Peyer's patch (tissue), 4 donors: ENCODE measurements at regions not wholly inside any gene's neighbourhood (a gene's known extent, or its start where the extent isn't known, plus 50 kb on each side); places are given as distances from the start of the nearest gene placed in this dataset.

Experiments used
- DNase-seq, 3 donors: peaks; one replicate each; pipeline ENCODE4 v3.0.0-alpha.2; 2017 to 2019
- H3K27ac ChIP-seq, 4 donors: fragments of 200-600 bp; sonication (generic); one replicate each; pipeline ENCODE4 v1.5.1; 2016 to 2019
- H3K27me3 ChIP-seq, 2 donors: fragments of 200-600 bp; sonication (generic); one replicate each; pipeline ENCODE4 v1.5.1; 2019
- H3K36me3 ChIP-seq, 3 donors: fragments of 200-600 bp; sonication (generic); one replicate each; pipeline ENCODE4 v1.5.1; 2016 to 2019
- H3K4me1 ChIP-seq, 4 donors: fragments of 200-600 bp; sonication (generic); one replicate each; pipeline ENCODE4 v1.5.1; 2016 to 2019
- H3K4me3 ChIP-seq, 4 donors: fragments of 200-600 bp; sonication (generic); 1 replicate in 3 of 4; 2 replicates in 1 of 4; pipeline ENCODE4 v1.5.1; 2016 to 2019; ENCODE audit warnings: mild to moderate bottlenecking in 1 of 4
- H3K9me3 ChIP-seq, 4 donors: fragments of 200-600 bp; sonication (generic); one replicate each; pipeline ENCODE4 v1.5.1; 2016 to 2019; ENCODE audit warnings: mild to moderate bottlenecking in 1 of 4
- POLR2A ChIP-seq, 2 donors: fragments of 450-650 bp; IDR thresholded peaks; one replicate each; pipeline ENCODE4 v1.5.1; 2017; ENCODE audit warnings: antibody characterized with exemption in 2 of 2, mild to moderate bottlenecking in 2 of 2, moderate library complexity in 2 of 2
- TF ChIP-seq, protein P1 (sequence below), 6 experiments: fragments of 450-650 bp in 4 of 6; fragments of 200-600 bp in 2 of 6; sonication (generic) in 1 of 6; IDR thresholded peaks; one replicate each; pipeline ENCODE4 v1.5.1; 2017 to 2019; ENCODE audit warnings: antibody characterized with exemption in 6 of 6, mild to moderate bottlenecking in 3 of 6, moderate library complexity in 1 of 6

DNA sequence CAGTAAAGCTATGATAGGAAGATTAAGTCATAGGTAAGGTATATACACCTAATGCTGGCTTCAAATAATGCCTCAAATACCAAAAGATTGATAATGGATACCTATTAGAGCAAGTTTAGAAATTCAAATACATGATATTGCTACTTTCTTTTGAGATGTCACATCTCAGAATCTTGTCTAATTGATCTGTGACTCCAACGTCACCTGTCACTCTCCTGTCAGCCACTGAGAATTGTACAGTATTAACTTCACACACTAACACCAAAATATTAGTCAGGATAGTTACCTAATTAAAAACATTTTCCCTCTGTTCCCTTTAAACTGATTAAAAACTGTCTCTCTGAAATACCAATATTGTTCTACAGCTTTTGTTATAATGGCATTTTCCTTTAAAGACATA lies 575.5 kb upstream of the ID4 start:
- H3K36me3 ChIP-seq, result no peaks in the 10 kb centered on the region
- TF ChIP-seq POLR2A (IDR thresholded peaks at IDR 0.05), result no peak
- TF ChIP-seq, protein P1, sequence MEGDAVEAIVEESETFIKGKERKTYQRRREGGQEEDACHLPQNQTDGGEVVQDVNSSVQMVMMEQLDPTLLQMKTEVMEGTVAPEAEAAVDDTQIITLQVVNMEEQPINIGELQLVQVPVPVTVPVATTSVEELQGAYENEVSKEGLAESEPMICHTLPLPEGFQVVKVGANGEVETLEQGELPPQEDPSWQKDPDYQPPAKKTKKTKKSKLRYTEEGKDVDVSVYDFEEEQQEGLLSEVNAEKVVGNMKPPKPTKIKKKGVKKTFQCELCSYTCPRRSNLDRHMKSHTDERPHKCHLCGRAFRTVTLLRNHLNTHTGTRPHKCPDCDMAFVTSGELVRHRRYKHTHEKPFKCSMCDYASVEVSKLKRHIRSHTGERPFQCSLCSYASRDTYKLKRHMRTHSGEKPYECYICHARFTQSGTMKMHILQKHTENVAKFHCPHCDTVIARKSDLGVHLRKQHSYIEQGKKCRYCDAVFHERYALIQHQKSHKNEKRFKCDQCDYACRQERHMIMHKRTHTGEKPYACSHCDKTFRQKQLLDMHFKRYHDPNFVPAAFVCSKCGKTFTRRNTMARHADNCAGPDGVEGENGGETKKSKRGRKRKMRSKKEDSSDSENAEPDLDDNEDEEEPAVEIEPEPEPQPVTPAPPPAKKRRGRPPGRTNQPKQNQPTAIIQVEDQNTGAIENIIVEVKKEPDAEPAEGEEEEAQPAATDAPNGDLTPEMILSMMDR (IDR thresholded peaks at IDR 0.05), result no peak
- no peak overlapping the region for H3K27ac ChIP-seq
- H3K27me3 ChIP-seq, result no peaks in the 10 kb centered on the region
- no peaks in the 10 kb centered on the region for H3K9me3 ChIP-seq
- H3K4me1 ChIP-seq, result no peaks in the 10 kb centered on the region
- no peak for DNase-seq
- H3K4me3 ChIP-seq, result no peak overlapping the region

DNA sequence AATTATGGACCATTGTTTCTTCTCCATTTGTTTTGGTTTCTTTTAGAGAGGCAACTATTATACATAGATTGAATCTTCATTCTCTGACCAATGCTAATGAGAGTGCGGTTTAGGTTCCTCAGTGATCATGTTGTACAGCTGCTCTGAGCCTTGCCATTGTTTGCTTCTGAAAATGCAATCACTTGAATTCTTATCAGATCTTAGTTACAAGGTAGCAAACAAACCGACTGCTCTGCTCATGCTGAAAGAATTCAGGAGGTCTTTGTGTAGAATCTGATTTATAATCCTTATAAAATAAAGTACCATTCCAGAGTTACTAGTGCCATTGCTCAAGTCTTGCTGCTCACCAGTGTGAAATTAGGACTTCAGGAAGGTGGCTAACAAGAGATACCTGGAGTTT lies 569.1 kb upstream of the ID4 start:
- Histone ChIP-seq H3K4me3 (no peak overlapping the region), H3K36me3 (no peaks in the 10 kb centered on the region), H3K9me3 (no peaks in the 10 kb centered on the region), H3K4me1 (no peaks in the 10 kb centered on the region), H3K27ac (no peak overlapping the region), H3K27me3 (no peaks in the 10 kb centered on the region)
- no peak for DNase-seq
- TF ChIP-seq, protein P1 (IDR thresholded peaks at IDR 0.05), result no peak
- TF ChIP-seq POLR2A (IDR thresholded peaks at IDR 0.05), result no peak

DNA sequence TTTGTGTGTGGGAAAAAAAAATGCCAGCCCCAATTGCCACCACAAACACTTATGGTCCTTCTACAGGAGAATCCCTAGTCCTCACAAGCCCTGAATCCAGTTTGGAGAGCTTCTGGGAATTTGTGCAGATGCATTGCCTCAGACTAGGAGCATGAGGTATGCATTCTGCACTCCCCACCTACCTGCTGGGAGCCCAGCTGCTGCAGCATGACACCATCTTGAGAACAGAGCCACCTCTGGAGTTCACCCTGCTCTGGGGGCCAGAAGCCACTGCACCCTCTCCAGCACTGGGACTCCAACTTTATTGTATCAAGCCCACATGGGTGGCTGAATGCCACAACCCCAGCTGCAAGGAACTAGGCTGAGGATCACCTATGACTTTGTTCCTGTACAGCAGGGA lies 568.5 kb upstream of the ID4 start:
- H3K9me3 ChIP-seq, result no peaks in the 10 kb centered on the region
- H3K36me3 ChIP-seq, result no peaks in the 10 kb centered on the region
- TF ChIP-seq POLR2A (IDR thresholded peaks at IDR 0.05), result no peak
- TF ChIP-seq, protein P1 (IDR thresholded peaks at IDR 0.05), result no peak
- H3K4me1 ChIP-seq, result no peaks in the 10 kb centered on the region
- H3K4me3 ChIP-seq, result no peak overlapping the region
- no peak overlapping the region for H3K27ac ChIP-seq
- no peak for DNase-seq
- no peaks in the 10 kb centered on the region for H3K27me3 ChIP-seq

DNA sequence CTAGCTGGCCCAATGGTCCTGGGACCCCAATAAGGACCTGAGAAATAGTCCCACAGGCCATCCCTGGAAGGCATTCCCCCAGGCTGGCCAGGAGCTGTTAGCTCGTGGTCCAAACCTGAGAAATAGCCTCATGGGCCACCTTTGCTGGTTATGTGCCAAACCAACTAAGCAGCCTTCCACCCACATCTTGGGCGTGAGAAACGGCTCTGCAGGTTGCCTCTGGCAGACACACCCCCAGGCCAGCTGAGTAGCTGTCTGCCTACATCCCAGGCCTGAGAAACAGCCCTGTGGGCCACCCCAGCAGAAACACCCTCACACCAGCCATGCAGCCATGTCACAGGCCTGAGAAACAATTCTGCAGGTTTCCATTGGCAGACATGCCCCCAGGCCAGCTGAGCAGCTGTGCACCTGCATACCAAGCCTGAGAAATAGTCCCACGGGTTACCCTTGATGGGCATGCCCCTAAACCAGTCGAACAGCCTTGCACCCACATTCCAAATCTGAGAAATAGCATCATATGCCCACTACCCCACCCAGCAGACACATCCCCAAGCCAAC lies 567.8 kb upstream of the ID4 start:
- H3K27ac ChIP-seq, result no peak overlapping the region
- no peaks in the 10 kb centered on the region for H3K9me3 ChIP-seq
- TF ChIP-seq, protein P1 (IDR thresholded peaks at IDR 0.05), result no peak
- no peak for TF ChIP-seq POLR2A (IDR thresholded peaks at IDR 0.05)
- H3K36me3 ChIP-seq, result no peaks in the 10 kb centered on the region
- no peaks in the 10 kb centered on the region for H3K27me3 ChIP-seq
- no peak for DNase-seq
- H3K4me1 ChIP-seq, result no peaks in the 10 kb centered on the region
- H3K4me3 ChIP-seq, result no peak overlapping the region

DNA sequence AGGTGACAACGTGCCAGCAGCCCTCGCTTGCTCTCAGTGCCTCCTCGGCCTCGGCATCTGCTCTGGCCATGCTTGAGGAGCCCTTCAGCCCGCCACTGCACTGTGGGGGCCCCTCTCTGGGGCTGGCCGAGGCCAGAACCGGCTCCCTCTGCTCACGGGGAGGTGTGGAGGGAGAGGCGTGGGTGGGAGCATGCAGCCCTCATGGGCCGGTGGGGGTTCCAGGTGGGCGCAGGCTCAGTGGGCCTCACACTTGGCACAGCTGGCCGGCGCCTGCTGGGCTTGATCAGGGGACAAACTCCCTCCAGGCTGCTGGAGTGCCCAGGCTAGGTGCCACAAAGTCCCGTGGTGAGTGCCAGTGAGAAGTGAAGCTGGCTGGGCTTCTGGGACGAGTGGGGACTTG lies 566.6 kb upstream of the ID4 start:
- TF ChIP-seq, protein P1 (IDR thresholded peaks at IDR 0.05), result no peak
- TF ChIP-seq POLR2A (IDR thresholded peaks at IDR 0.05), result no peak
- no peak for DNase-seq
- no peaks in the 10 kb centered on the region for H3K4me1 ChIP-seq

DNA sequence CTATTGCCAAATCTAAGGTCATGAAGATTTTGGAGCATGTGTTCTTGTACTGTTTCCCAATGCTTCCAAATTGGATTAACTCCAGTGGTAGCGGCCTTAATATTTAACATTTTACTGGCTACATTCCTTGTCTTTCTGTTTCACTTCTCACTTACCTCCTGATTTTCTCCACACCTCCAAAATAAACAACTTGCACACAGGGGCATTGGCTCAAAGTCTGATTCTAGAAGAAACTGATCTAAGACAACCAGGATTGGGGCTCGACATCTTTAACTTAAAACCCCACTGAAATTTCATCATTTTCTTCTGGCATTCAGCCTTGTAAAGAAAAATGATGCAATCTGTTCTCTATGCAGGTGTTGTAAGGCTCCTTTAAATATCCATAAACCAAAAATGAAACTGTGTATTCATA lies 557.9 kb upstream of the ID4 start:
- Histone ChIP-seq H3K9me3 (no peaks in the 10 kb centered on the region), H3K4me1 (no peaks in the 10 kb centered on the region), H3K4me3 (no peak overlapping the region), H3K36me3 (no peaks in the 10 kb centered on the region), H3K27me3 (no peaks in the 10 kb centered on the region), H3K27ac (no peak overlapping the region)
- DNase-seq, result no peak
- TF ChIP-seq, protein P1 (IDR thresholded peaks at IDR 0.05), result no peak
- no peak for TF ChIP-seq POLR2A (IDR thresholded peaks at IDR 0.05)

More for the DNA sequence above, 566.6 kb upstream of the ID4 start:
- no peaks in the 10 kb centered on the region for H3K27me3 ChIP-seq
- no peaks in the 10 kb centered on the region for H3K9me3 ChIP-seq
- no peak overlapping the region for H3K27ac ChIP-seq
- H3K4me3 ChIP-seq, result no peak overlapping the region
- no peaks in the 10 kb centered on the region for H3K36me3 ChIP-seq
